HG02588 (cell line): ENCODE measurements at regions not wholly inside any gene's neighbourhood (a gene's known extent, or its start where the extent isn't known, plus 50 kb on each side); places are given as distances from the start of the nearest gene placed in this dataset.
"Not testable (repeated sequence)": the region's sequence is repeated elsewhere in the genome, so short reads cannot be mapped to it uniquely, and the experiment has no call there.

Experiments used
- ATAC-seq: cut with Tn5 transposase; IDR thresholded peaks from one replicate; pipeline ENCODE4 v1.9.1; 2021; ENCODE audit warnings: mild to moderate bottlenecking, moderate library complexity; ENCODE audit not compliant: unreplicated experiment

DNA sequence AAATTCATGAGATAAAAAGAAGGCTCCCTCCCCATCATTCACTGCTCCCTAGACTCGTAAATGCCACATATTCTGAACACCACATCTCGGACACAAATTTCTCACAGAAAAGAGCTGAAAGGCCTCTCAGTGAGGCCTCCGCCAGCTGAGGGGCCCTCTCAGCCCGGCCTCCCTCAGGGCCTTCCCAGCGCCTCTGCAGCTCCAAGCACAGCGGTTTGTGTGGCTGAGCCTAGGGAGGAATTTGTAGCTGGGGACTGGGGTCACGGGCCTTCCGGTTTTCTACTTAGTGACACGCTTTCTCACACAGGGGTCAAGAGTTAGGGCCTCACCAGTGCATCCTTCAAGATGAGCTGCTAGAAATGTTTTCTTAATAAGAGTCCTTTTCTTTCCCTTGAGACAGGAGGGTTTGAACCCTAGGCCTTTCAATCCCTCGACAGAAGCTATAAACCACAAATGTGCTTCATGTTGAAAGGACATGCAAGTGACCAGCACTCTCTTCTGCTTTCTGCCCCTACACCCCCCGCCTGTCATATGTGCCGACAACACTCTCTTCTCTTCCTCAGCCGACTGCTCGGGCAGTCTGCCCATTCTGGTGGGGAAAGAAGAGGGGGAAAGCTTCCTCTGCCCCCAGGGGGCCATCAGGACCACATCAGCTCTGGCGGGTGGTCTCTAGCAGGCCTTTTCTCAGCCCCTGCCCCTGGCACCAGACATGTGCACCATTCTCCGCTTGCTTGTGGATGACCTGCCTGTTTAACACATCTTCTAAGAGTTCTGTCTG lies 104.9 kb downstream of the CHIC2 start:
- ATAC-seq: no peak

DNA sequence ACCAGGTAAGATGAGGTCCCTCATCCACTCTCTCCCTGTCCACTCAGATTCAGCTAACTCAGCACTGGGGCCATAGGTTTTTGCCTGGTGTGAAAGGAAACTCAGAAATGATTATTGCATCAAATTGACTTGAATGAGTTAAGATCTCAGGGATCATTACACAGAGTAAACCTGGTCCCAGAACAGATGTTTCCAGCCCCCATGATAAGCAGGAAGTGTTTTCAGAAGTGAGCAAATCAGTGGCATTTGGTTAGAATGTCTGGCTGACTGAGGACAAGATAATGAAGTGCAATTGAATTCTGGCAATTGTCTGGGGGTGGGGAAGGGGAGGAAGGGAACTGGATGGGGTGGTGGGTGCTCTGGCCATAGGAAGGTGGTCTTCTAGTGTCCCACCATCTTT lies 108.0 kb downstream of the CHIC2 start:
- no peak for ATAC-seq

DNA sequence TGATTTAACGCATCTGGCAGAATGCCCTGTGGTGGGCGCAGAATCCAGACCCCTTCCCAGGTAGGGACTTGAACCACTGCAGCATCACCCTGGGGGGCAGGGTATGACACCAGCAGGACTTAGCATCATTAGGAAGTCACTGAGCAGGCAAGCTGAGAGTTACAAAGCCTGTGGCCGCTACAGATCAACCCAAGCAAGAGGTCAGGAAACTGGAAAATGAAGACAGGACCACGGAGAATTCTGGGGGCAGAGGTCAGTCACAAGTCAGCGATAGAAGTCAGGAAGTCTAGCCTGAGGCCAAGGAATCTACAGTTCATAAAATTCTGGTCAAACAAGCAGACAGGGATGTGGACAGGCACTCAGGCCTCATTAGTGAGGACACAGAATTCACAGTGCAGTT lies 108.4 kb downstream of the CHIC2 start:
- ATAC-seq: no peak

DNA sequence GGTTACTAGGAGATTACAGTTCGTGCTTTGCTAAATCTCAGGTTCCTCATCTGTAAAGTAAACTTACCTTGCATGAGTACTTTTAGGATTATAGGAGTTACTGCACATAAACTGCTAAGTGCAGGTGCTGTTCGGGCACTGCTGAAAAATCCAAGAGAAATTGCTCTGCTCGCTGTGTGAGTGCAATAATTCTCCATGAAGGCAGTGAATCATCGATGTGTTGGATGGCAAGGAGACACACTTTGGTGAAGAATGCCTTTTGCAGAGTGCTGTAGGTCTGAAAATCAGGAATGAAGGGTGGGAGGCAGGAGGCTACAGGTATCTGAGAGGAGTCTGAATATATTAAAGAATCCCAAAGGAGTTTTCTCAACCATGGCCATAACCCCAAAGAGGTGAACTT lies 113.0 kb downstream of the CHIC2 start:
- ATAC-seq: no peak

DNA sequence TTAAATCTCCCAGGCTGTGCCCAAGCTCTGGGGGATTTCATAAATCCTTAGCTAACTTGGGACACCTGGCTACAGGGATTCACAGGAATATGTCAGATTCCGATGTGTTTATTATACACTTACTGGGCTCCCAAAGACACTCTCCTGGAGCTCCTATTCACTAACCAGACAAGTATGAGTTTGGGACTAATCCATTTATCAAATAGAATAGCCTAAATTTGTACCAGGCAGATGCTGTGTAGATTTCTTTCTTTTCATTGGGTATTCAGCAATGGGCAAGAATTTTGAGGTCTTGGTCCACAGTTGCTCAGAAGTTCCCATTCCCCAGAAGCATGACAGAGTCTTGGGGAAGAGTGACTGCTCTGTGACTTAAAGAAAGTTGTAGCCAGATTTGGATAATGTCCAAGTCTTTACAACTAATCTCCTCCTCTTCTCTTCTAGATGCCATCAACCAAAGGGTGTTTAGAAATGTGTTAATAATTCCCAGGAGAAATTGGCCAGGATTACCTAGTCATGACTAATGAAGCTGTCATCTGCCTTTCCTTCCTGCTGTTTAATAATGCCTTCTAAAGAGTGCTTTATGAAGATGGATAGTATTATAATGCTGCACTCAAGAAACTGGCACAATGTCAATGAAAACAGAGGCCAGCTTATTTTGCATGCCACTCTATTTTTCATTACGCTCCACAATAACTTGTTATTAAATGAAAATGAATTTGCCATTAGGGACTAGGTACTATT lies 120.9 kb downstream of the CHIC2 start:
- no peak for ATAC-seq

DNA sequence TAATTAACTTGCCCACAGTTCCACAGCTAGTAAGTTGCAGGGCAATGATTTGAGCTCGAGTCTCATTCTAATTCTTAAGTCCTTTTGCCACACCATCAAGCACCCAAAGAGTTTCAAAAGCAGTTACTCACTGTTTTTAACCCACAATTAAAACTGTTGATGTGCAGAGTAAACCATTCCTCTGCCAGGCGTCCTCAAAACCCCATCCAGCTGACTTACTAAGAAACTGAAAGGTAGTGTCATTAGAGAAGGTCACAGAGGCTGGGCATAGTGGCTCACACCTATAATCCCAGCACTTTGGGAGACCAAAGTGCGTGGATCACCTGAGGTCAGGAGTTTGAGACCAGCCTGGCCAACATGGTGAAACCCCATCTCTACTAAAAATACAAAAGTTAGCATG lies 121.7 kb downstream of the CHIC2 start:
- ATAC-seq: no peak

DNA sequence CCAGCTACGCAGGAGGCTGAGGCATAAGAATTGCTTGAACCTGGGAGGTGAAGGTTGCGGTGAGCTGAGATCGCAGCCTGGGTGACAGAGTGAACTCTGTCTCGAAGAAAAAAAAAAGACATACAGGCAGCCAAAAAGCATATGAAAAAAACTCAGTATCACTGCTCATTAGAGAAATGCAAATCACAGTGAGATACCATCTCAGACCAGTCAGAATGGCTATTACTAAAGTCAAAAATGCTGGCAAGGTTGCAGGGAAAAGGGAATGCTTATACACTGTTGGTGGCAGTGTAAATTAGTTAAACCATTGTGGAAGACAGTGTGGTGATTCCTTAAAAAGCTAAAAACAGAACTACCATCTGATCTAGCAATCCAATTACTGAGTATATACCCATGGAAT lies 123.1 kb downstream of the CHIC2 start:
- ATAC-seq: no peak

DNA sequence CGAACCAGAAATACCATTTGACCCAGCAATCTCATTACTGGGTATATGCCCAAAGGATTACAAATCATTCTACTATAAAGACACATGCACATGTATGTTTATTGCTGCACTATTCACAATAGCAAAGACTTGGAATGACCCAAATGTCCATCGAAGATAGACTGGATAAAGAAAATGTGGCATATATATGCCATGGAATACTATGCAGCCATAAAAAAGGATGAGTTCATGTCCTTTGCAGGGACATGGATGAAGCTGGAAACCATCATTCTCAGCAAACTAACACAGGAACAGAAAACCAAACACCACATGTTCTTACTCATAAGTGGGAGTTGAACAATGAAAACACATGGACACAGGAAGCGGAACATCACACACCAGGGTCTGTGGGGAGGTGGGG lies 124.5 kb downstream of the CHIC2 start:
- not testable (repeated sequence) for ATAC-seq

DNA sequence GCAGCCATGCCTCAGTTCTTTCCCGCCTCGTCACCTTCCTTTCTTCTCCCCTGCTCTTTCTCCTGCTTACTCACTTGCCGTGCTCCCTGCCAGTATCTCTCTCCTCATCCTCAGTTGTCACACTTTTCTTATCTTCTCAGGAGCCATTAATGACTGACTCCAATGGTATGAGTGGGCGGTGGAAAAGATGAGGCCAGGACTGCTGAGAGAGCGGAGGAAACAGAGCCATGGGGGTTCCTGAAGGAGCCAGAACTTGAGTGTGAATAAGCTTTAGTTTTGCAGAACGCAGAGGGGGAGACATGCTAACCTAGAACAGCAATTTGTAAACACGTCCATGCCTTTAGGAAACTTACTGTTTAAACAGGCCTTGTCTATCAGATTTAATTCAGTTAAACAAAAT lies 126.5 kb downstream of the CHIC2 start:
- no peak for ATAC-seq

DNA sequence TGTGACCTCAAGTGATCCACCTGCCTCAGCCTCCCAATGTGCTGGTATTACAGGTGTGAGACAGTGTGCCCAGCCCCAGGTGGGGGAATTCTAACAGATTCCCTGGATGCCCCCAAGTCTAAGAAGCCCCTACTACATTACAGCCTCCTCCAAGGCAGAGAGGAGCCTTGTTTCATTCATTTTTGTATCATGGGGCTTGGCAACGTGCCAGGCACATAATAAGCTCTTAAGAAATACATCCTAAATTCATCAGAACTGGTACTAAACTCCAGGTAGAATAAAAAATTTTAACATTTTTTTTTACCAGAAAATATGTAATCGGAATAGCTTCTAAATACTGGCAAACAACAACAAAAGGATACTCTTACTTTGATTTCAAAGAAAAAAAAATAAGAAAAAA lies 127.1 kb downstream of the CHIC2 start:
- no peak for ATAC-seq

DNA sequence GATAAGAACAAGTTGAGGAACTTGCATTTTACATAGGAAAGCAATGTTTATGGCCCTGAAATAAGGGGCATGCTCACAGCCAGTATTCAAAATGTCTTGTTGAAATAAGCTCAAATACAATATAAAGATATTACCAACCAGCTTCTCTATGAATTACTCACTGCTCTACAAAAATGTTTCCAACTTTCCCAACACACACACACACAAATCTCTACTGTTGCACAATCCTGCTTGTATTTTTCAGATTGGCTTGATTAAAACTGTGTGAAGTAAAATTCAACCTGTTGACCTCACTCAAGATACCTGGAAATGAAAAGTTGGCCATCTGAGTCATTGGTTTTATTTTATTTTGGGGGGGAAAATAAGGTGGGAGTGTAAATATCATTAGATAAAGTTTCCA lies 128.6 kb downstream of the CHIC2 start:
- ATAC-seq: no peak

DNA sequence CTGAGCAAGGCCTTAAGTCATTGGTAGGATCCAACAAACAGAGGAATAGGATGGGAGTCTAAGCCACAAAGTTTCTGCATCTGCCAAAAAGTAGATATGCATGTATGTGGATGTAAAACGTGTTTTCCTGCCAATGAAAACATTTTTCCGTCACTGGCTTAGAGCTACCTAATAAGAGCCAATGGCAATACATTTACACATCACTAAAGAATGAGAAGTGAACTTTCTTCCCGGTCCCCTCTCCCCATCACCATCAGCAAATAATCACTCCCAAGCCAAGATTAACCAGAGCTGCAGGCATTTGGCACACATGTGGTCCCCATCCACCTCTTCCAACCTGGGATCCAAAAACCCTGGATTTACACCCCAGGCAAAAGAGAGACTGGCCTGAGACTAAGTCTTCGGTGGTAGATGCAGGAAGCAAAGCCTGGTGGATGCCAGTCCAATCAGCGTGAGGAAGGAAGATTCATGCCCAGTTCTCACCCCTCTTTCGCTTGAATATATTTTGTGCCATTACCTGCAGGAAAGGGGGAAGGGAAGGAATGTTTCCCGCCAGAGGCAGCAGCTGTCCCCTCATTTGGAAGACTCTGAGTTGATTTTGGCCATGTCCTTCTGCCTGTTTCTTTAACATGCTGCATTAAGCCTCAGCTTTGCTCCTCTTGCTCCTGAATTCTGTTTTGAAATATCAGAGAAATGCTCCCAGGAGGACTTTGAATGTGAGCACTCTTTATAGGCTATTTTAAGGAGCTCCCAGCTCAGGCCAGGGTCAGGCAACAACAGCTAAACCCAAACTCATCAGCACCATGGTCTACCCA lies 131.4 kb downstream of the CHIC2 start:
- ATAC-seq: no peak

DNA sequence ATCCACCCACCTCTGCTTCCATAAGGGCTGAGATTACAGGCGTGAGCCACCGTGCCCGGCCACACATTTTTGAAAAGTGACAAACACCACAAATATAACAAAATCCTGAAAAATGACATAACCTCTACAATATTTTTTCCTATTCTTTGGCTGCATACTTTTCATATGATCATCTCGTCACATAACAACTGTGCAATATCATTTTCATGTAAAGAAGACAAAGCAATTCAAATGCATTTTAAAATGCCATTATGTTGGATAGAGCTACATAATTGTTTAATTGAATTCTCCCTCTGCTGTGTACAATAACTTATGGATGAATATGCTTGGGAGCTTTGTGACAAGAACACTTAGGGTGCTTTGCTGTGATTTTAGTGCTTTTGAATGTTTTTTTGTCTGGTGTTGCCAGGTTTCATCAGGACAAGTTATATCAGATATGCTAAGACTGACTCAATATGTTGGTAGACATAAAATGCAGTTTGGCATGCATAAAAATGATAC lies 132.9 kb downstream of the CHIC2 start:
- no peak for ATAC-seq

DNA sequence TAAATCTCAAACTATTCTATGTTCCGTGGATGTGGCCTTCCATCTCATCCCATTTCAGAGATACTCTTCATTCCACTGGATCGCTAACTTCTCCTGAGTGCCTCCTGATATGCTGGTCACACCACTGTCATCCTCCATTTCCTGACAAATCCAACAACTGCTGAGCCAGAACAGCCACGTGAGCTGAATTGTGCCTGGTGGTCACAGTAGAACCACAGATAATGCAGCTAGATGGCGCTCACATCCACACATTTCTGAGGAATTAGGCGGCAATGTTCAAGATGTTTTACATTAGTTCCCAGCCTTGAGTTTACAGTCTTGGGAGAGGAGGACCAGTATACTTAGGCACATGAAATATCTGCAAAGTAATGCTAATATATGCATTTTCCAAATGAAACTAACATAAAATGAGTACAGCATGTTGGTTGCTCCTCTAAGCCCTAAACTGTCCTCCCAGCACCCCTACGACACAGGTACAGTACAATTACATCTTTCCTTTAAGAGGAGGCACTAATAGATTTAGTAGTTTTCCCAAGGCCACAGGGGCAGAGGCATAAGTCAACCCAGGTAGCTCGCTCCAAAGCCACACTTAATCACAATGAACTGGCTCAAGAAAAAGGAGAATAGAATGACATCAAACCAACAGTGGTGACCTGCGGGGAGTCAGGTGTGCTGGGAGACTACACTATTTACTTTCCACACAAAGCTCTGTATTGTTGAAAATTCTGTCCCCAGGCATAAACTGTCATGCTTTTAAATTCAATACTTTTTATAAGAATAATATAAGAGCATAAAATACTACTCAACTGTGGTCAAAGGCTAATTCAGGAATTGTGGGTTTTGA lies 134.2 kb downstream of the CHIC2 start:
- peak; percentile 59 for ATAC-seq

DNA sequence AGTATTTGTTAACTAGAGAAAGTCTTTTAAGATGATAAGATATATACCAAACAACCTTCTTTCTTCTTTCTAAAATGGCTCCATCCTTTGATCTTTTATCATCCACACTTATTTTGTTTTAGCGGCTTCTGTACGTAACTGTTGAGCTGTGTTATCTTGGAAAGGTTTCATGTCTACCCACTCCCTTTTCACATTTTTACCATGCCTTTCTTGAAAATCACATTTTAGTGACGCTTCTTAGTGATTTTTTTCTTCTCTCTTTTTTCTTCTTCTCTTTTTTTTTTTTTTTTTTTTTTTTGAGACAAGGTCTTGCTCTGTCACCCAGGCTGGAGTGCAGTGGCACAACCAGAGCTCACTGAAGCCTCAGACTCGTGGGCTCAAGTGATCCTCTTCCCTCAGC lies 135.1 kb downstream of the CHIC2 start:
- ATAC-seq: no peak

DNA sequence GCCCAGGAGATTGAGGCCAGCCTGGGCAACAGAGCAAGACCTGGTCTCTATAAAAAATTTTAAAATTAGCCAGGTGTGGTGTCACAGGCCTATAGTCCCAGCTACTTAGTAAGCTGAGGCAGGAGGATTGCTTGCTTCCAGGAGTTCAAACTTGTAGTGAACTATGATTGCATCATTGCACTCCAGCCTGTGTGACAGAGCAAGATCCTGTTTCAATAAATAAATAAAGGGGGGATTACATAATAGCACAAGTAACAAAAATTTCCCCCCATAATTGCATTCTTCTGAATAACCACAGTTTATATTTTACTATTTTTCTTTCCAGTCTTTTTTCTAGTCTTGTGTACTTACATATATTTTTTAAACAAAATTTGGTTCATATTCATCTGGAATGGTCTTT lies 135.6 kb downstream of the CHIC2 start:
- ATAC-seq: no peak

DNA sequence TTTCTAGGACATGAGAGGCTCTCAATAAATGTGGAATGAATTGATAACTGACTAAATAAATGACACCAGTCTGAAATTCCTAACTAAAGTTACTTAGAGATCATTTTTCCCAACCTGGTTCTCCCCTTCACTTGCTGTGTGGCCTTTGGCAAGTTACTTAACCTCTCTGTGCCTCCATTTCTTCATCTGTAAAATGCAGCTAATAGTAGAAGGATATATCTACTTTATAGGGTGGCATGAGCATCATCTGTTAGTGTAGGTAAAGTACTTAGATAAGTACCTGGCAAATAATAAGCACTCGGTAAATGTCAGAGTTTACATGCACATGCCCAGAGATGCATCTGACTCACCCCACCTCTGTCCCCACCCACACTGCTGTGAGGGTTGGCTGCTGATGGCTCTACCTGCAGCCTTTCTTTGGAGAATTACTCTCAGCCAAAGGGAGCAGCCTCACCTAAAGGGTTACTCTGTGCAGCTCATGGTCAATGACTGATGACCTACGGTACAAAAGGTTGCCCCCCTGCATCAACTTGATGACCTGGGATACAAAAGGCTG lies 139.3 kb downstream of the CHIC2 start:
- no peak for ATAC-seq

DNA sequence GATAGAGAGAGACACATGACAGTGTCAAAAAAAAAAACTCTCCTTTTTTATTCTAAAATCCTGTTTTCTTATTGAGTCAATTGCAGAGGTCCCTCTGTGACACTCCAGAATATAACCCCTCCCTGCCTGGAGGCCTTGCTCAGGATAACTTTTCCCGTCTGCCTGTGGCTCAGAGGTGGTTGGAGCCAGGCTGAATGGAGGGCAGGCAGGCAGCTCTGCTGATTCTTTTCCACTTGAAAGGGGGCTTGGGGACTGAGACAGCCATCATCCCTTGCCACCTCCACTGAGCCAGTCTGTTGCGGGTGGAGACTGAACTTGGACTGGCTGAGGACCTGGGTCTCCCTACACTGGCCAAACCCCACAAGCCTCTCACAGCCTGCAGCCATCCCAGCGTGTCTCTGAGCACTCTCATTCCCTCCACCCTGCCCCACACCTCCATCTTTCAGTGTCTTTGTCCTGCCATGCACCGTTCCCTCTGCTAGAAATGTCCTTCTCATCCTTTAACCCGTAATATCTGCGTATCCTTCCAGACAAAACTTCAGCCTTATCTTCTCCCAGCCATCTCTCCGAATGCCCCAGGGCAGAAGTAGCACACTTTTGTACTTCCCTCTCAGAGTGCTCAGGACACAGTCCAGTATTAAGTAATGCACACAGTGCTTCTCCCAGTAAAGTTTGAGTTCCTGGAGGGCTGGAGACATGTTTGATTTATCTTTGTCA lies 139.9 kb downstream of the CHIC2 start:
- ATAC-seq: no peak

DNA sequence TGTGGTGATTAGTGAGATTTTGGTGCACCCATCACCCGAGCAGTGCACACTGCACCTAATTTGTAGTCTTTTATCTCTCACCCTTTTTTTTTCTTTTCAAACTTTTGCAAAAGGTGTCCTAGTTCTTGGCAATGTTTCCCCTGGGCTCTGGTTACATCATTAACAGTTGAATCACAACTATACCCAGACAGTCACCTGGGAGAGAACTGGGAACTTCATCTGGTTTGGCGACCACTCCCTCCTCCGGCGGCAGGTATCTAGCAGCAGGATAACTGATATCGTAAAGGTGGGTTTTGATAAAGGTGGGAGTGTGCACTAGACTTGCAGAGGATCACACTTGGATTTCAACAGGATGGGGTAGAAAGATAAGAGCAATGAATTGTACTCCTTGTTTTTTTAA lies 140.5 kb downstream of the CHIC2 start:
- no peak for ATAC-seq

DNA sequence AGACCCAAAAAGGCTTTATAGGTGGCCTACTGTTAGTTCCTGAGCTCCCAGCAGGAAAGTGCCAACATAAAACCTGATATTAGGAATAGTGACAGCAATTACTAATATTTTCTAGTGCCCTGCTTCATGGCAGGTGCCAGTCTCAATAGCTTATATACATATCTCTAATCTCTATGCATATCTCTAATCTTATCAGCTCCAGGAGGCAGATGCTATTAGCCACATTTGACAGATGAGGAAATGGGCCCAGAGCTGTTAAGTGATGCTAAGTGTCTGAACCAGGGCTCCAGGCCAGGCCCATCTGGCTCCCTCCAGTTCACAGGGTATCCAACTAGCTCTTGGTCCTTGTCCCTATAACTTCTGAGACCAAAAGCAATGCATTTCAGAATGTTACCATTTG lies 142.5 kb downstream of the CHIC2 start:
- ATAC-seq: no peak
